ENCODE measurements at regions not wholly inside any gene's neighbourhood (a gene's known extent, or its start where the extent isn't known, plus 50 kb on each side); places are given as distances from the start of the nearest gene placed in this dataset.

- TF ChIP-seq, protein P1, sequence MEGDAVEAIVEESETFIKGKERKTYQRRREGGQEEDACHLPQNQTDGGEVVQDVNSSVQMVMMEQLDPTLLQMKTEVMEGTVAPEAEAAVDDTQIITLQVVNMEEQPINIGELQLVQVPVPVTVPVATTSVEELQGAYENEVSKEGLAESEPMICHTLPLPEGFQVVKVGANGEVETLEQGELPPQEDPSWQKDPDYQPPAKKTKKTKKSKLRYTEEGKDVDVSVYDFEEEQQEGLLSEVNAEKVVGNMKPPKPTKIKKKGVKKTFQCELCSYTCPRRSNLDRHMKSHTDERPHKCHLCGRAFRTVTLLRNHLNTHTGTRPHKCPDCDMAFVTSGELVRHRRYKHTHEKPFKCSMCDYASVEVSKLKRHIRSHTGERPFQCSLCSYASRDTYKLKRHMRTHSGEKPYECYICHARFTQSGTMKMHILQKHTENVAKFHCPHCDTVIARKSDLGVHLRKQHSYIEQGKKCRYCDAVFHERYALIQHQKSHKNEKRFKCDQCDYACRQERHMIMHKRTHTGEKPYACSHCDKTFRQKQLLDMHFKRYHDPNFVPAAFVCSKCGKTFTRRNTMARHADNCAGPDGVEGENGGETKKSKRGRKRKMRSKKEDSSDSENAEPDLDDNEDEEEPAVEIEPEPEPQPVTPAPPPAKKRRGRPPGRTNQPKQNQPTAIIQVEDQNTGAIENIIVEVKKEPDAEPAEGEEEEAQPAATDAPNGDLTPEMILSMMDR (IDR thresholded peaks at IDR 0.05): no peak
- TF ChIP-seq EZH2 (IDR thresholded peaks at IDR 0.05; ENCODE audit: borderline replicate concordance, insufficient read depth, low read depth, low read length, poor library complexity, severe bottlenecking): no peak
Measured at GRCh38 chr2:13681936-13682335, 950.6 kb upstream of the LRATD1 start.

Measured in B cell (primary cell).